Left renal pelvis (tissue), 4 donors: ENCODE measurements at regions not wholly inside any gene's neighbourhood (a gene's known extent, or its start where the extent isn't known, plus 50 kb on each side); places are given as distances from the start of the nearest gene placed in this dataset.

Experiments
- DNase-seq, 4 donors: peaks; one replicate each; pipeline ENCODE4 v3.0.0-alpha.2; 2013; ENCODE audit warnings: low read depth in 4 of 4, low spot score in 3 of 4

DNA sequence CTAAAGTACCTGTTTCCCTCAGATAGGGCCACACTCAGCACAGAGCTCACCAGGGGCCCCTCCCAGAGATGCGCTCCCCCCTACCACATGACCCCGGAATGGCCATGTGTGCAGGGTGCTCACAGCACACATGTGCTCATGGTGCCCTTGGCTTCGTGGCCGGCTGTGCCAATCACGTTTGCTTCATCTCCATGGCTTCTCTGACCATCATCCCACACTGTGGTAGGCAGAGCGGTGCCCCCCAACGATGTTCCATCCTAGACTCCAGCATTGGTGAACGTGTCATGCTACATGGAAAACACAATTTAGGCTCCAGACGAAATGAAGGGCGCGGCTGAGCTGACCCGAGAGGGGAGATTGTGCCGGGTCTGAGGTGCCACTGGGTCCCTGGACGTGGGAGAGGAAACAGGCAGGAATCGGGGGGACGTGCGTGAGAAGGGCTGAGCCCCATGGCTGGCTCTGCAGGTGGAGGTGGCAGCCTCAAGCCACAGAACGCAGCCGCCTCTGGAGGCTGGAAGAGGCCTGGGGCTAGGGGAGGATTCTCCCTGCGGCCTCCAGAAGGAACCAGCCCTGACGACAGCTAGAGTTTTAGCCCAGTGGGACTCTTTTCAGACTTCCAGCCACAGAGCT, 126.5 kb downstream of the DLL1 start:
- DNase-seq: no peak

GRCh38 chr6:170163405-170164170, 127.3 kb downstream of the DLL1 start:
- no peak for DNase-seq

- no peak for DNase-seq
Observed at GRCh38 chr6:170162775-170163404, 128.0 kb downstream of the DLL1 start.

DNA sequence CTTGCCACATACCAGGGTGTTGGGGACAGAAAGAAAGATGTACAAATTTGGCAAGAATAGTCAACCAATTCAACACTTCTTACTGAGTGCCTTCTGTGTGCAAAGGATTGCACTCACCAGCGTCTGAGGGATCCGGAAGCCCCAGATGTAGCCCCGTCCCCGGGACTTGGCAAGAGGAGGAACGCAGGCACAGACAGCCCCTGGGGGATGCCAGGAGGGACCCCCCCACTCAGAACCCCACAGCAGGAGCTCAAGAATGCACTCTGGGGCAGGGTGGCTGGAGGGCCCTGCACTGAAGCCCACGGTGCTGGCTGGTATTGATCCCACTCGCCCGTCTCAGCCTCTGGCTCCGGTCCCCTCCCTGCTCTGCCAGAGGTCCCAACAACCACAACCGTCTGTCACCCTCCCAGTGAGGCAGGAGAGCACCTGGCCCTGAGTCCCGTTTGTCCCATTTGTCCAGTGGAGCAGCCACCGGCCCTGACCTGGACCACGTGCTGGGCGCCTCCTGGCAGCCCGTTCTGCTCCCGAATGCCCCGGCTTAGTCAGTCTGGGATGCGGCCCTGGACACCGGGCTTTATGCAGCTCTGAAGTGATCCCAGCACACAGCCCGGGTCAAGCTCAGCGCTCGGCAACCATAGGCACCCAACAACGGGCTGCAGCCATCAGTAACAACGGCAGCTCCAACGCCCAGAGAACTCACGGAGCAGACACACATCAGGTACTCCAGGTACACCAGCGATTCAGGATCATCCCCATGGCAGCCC, 128.7 kb downstream of the DLL1 start:
- DNase-seq: no peak

- no peak for DNase-seq
Observed at GRCh38 chr6:170160628-170161611, 130.0 kb downstream of the DLL1 start.

DNA sequence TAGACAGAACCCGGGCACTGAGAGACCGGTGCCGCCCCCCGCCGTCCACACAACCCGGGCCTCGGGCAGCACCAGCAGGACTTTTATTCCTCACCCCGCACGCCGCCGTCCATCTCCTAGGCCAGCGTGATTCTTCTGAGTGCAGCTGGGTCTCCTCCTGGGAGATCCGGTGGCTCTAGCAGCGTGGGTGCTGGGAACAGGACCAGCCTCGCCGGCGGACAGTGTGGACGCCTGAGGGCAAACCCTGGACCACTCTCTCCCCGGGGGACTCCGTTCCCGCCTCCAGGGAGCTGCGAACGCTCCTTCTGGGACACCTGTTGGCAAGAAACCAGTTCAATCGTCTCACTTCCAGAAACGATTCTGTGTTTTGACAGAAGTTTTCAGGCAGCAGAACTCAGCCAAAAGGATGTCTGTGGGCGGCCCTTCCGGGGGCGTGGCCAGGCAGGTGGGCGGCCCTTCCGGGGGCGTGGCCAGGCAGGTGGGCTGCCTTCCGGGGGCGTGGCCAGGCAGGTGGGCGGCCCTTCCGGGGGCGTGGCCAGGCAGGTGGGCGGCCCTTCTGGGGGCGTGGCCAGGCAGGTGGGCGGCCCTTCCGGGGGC, 130.7 kb downstream of the DLL1 start:
- DNase-seq: no peak

DNA sequence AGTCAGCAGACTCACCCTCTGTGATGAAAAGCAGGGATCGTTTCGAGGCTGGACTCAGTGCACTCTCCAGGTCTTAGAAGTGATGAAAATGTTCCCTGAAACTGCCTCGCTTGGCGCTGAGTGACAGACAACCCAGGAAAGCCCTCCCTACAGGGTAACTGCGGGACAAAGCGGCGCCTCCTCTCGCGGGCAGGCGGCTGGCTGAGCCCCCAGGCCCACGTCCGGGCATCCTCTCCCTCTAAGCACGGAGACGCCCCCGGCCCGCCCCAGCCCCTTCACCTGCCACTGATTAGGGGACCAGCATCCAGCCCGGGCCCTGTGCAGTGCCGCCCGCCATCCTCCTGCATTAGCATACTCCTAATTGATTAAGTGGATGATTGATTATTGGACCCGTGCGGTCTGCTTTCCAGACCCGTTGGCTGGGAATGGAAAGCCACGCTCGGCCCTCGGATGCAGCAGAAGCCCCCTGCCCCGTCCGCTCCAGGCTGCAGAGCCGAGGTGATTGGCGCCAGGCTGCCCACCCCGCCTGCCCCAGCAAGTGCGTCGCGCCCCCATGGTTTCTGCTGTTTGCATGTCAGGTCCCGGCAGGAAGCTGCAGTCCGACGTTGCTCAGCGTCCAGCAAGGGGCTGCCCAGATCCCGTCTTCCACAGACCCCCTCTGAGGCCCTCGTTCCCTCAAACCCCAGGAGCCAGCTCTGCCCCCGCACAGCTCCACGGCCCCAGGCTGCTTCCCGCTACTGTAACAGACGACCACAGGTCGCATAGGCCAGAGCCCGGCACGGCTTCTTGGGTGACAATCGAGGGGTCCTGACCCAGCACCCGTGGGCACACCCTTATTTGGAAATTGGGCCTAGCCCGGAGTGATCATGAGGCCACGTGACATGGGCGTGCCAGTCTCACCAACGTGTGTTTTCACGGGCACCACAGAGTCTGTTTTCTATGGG, 131.6 kb downstream of the DLL1 start:
- DNase-seq: no peak

DNA sequence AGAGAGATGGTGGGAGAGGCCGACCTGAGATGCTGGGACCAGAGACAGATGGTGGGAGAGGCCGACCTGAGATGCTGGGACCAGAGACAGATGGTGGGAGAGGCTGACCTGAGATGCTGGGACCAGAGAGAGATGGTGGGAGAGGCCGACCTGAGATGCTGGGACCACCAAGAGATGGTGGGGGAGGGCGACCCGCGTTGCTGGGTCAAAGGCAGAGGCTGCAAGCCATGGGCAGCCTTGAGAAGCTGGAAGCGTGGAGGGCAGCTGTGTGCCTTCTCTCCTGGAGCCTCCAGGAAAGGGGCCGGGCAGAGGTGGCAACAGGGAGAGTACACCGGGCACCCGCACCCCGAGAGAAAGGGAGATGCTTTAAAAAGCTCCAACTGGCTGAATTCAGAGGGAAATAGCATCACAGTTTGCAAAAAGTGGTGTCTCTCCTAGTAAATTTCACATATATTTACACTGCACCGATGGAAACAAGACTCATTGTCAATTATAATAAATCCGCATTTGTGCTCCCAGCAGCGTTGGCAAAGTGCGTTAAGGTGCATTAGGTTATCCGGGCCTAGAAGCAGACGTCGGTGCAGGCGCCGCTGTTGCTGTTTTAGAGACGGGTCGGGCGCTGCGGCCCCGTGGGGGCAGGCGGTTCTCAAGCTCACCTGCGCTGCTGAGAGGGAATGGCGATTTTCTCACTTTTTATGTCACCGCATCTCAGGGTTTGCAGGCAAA, 132.4 kb downstream of the DLL1 start:
- no peak for DNase-seq

GRCh38 chr6:170157567-170158218, 133.2 kb downstream of the DLL1 start:
- no peak for DNase-seq

- DNase-seq: no peak
Observed at GRCh38 chr6:170156448-170157375, 134.2 kb downstream of the DLL1 start.

DNA sequence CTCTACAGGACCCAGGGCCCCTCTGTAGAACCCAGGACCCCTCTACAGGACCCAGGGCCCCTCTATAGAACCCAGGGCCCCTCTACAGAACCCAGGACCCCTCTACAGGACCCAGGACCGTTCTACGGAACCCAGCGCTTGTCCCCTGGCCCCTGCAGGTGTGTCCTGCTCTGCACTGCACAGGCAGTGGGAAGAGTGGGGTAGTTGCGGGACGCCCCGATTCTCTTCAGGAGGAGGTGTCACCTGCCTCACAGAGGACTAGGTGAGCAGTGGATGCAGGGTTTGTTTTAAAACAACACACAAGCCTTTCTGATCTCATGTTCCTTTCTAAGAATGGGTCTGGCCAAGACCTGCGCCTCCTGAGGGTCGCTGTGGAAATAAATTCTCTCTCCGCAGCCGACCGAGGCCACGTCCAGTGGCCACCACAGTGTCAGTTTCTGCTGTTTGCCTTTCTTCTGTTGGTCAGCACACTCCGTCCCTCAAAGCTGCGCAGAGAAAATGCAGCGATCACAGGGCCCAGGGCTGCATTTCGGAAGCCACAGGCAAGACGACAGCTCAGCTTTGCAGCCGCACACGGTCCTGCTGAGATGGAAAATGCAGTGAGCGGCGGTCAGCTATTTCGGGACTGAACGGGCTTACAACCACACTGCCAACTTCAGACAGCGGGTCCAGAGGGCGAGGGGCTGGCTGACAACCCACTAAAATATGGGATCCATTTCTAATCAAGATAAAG, 135.2 kb downstream of the DLL1 start:
- no peak for DNase-seq

DNA sequence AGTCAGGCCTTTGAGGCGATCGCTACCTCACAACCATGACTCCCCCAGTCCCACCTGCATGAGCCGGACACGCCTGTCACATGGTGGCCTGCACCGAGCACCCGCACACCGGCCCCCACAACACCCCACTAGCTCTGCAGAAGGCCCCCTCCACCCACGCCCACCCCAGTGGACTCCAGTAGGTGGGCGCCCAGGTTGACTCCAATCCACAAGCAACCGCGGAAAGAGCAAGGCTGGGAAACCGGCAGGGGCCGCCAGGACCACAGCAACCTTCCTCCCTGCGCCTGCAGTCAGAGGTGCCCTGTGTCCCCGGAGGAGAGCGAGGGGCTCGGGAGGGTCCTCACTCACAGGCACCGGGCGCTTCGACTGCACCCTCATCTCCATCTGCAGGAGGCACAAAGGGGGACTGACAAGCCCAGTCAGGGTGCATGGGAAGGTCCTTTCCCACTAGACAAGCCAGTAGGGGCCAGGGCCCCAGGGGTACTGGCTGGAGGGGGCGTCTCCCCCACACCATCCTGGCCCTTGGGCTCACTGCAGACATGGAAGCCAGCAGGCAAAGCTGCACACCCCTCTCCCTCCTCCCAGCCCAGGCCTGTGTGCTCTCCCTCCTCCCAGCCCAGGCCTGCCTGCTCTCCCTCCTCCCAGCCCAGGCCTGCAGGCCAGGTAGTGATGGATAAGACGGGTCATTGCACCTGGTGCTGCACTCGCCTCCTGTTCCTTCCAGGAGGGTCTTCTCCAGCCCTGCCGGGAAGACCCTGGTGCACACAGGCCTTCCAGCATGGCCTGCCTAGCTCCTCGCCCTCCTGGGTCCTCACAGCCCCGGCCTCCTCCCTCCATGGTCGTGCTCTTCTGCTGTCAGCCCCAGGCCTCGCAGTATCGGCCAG, 137.2 kb downstream of the DLL1 start:
- DNase-seq: no peak

GRCh38 chr6:170152989-170153388, 137.9 kb downstream of the DLL1 start:
- no peak for DNase-seq

- DNase-seq: no peak
Observed at GRCh38 chr6:170152124-170152926, 138.6 kb downstream of the DLL1 start.
